ENCODE measurements at regions not wholly inside any gene's neighbourhood (a gene's known extent, or its start where the extent isn't known, plus 50 kb on each side); places are given as distances from the start of the nearest gene placed in this dataset.

DNA sequence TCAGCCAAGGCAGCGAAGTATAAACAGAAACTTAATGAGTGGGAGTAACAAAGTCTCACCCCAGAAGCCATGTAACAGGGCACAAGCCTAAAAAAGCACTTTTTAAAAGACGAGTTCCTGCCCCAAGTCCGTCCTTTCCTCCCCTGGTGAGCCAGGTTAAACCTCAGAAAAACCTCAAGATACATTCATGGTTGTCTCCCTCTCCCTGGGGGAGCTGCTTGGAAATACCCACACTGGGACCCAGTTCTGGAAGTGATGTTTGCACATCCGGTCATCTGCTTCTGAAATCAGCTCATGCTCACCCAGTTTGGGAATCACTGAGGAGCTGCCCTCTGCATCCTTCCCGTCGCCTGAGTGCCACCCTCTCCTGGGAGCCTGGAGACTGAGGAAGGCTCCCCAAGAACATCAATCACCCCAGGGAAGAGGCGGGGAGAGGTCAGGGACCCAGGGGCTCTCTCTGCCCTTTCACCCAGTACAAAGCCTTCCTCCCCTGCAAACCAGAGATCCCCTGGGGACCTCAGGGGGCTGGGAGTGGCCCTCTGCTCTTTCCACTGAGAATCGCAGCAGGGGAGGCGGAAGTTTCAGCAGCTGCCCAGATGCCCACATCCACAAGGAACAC lies 150.6 kb upstream of the AGAP1 start:
- TF ChIP-seq, protein P1, sequence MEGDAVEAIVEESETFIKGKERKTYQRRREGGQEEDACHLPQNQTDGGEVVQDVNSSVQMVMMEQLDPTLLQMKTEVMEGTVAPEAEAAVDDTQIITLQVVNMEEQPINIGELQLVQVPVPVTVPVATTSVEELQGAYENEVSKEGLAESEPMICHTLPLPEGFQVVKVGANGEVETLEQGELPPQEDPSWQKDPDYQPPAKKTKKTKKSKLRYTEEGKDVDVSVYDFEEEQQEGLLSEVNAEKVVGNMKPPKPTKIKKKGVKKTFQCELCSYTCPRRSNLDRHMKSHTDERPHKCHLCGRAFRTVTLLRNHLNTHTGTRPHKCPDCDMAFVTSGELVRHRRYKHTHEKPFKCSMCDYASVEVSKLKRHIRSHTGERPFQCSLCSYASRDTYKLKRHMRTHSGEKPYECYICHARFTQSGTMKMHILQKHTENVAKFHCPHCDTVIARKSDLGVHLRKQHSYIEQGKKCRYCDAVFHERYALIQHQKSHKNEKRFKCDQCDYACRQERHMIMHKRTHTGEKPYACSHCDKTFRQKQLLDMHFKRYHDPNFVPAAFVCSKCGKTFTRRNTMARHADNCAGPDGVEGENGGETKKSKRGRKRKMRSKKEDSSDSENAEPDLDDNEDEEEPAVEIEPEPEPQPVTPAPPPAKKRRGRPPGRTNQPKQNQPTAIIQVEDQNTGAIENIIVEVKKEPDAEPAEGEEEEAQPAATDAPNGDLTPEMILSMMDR (IDR thresholded peaks at IDR 0.05), result no peak
- TF ChIP-seq POLR2A (IDR thresholded peaks at IDR 0.05), result no peak
